RKO (cell line): ENCODE measurements at regions not wholly inside any gene's neighbourhood (a gene's known extent, or its start where the extent isn't known, plus 50 kb on each side); places are given as distances from the start of the nearest gene placed in this dataset.

Experiments used
- DNase-seq: peaks from one replicate; pipeline ENCODE4 v3.0.0-alpha.2; 2016; ENCODE audit warnings: low spot score

- no peak for DNase-seq
Observed at GRCh38 chr5:128667152-128667551, 129.1 kb upstream of the FBN2 start.

GRCh38 chr5:128667751-128668150, 129.7 kb upstream of the FBN2 start:
- DNase-seq = no peak

- no peak for DNase-seq
Observed at GRCh38 chr5:128668921-128669320, 130.9 kb upstream of the FBN2 start.

- no peak for DNase-seq
Observed at GRCh38 chr5:128669803-128670202, 131.8 kb upstream of the FBN2 start.

GRCh38 chr5:128671943-128672342, 133.9 kb upstream of the FBN2 start:
- DNase-seq = no peak

DNA sequence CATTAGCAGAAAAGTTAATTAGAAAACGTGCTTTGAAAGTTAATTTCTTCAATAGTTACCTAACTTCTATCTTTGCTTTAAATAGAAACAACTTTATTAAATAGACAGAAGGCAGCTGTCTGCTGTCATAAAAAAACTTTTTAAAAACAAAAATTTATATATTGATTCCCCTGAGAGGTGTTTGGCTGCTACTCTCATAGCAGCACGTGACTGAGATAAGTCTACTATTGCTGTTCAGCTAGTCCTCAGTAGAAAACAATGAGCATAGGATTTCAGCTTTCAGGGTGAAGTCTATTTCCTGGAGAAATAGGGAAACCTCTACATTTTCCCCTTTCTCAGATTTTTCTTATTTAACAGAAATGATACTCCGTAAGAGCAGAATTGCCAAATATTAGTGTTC, 135.0 kb upstream of the FBN2 start:
- no peak for DNase-seq

- no peak for DNase-seq
Observed at GRCh38 chr5:128673411-128673957, 135.4 kb upstream of the FBN2 start.

DNA sequence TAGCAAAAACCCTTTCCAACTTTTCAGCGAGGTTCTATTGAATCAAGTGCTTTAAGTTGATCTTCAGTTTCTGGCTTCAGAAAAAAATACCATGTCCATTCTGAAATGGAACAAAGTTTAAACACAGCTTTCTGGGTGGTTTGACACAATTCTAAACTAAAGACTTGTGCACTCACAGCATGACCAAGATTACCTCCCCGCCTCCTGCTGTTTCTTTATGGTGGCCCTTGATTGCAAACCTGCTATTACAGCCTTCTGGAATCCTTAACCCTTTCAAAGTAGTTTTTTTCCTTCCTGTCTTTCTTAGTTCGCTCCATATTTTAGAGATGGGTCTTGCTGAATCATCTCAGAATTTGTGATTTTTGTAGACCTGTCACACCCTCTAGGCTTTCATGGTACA, 135.9 kb upstream of the FBN2 start:
- no peak for DNase-seq

DNA sequence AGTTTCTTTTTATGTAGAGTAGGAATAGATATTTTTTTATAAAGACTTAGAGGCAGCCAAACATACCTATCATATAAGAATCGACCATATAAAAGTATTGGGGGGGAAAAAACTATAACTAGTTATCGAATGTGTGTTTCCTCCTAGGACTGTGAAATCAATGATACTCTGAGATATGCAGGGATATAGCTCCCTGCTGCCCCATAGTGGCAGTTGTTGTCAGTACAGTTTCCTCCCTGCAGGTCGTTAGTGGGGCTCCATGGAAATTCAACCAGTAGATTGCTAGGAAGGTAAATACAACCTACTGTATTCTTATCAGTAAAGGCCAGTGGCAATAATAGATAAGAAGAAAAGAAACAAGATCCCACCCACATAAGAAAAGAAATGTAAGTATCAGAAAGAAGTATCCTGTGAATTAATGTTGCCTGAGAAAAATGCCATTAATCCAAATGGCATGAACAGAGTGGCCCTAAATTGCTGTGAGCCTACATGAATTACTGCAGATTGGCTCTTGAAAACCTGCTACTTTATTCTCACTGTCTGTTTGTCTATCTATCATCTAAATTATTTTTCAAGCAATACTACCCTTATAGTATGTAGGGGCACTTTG, 136.9 kb upstream of the FBN2 start:
- DNase-seq = peak; percentile 49

- no peak for DNase-seq
Observed at GRCh38 chr5:128681096-128681495, 143.1 kb upstream of the FBN2 start.

DNA sequence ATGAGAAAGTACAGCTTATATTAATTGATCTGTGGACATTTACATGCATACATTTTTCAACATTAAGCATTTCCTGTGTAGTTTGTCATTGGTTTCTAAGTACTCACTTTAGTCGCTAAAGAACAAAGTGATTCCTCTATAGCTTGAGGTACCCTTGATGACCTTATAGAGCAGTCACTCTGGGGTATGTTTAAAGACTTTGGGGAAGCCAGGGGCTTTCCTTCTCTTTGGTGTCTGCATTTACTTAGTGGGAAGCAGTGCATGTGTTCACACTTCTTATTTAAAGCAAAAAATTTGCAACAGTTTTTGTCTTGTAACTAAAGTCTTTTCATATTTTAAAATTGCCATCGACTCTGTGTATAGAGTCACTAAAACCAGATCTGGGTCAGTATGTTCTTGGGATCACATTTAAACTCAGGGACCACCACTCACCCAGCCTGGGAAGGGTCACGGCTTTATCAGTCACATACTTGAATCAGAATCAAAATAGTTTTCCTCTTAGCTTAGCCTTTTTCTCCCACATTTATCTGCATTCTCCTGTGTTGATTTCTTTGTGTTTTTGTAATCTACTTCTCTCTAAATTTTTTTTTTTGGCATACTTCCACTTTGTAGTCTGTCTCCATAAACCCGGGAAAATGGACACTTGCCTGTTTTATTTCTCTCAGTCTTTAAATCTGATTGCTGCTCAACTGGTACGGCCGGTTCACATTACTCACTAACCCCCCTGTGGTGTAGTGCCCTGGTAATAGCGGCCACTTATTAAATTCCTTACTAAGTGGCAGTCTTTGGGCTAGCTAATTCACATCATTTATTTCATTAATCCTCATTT, 143.9 kb upstream of the FBN2 start:
- no peak for DNase-seq

DNA sequence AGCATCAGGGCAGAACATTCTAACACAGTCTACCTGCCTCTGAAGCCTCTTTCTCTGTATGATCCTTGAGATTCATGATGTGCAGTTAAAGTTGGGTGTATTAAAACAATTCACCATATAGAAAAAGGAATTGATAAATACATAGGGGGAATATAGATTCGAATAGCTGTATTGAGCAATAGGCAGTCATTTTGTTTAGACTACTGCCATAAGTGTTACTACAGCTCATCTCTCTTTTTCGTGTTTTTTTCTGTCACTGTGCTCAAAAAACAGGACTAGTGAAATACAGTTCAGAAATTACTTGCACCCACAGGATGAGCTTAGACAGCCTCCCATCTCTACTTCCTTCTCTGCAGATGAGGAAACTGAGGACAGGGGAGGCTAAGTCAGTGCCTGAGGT, 144.6 kb upstream of the FBN2 start:
- no peak for DNase-seq

GRCh38 chr5:128684961-128685360, 146.9 kb upstream of the FBN2 start:
- no peak for DNase-seq

- DNase-seq = no peak
Observed at GRCh38 chr5:128687930-128688329, 149.9 kb upstream of the FBN2 start.

DNA sequence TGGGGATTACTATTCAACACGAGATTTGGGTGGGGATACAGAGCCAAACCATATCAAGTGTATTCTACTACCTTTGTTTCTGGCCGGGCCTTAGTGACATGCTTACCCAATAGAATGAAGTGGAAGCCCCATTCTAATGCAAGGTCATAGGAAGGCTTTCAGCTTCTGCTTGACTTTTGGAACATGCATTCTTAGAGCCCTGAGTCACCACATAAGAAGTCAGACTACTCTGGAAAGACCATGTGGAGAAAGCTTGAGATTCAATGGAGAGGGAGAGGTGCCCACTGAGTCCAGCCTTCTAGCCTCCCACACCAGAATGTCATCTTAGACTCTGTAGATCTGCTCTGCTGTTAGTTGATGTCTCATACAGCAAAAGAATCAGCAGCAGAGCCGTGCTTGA, 155.7 kb upstream of the FBN2 start:
- no peak for DNase-seq

- DNase-seq = peak; percentile 4
Observed at GRCh38 chr5:128695791-128696530, 157.9 kb upstream of the FBN2 start.

DNA sequence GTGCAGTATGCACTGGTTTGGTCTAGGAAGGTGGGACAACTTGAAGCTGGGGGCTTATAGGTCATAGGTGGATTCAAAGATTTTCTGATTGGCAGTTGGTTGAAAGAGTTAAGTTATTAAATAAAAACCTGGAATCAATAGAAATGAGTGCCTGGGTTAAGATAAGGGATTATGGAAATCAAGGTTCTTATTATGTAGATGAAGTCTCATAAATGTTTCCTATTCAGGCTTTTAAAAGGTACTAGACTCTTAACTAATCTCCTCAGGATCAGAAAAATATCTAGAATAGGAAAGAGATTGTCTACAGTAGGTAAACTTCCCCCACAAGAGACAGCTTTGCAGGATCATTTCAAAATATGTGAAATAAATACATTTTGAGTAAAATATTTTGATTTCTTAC, 163.3 kb upstream of the FBN2 start:
- no peak for DNase-seq

DNA sequence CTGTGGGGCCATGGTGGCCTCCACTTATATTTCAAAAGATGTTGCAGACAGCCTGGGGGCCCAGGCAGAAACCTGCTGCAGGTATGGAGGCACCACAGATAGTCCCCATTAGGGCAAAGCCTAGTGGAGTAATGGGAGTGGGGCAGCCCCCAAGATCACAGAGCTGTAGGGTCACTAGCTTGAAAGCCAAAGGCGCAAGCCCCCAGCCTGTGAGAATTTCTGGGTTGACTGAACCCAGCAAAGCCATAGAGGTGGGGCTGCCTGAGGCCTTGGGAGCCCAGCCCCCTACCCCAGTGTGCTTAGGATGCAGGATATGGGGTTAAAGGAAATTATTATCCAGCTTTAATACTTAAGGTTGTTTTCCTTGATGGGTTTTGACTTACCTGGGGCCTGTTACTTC, 165.3 kb upstream of the FBN2 start:
- no peak for DNase-seq

- no peak for DNase-seq
Observed at GRCh38 chr5:128706269-128706668, 168.2 kb upstream of the FBN2 start.

DNA sequence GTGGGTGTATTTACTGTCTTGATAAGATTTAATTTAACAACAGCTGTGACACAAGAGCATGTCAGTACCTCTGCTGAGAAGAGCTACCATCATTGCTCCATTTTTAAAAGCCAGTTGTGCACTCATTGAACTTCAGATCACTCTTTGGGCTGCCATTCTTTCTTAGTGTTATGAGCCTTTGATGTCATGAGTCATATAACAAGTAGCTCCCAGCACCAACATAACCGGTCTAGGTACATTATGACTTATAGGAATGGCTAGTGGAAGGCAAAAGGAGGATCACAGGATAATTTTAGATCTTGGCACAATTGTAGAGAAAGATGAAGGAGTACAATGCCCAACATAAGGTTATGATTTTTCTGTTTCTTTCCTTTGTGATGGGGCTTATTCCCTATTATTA, 170.8 kb upstream of the FBN2 start:
- DNase-seq = no peak

DNA sequence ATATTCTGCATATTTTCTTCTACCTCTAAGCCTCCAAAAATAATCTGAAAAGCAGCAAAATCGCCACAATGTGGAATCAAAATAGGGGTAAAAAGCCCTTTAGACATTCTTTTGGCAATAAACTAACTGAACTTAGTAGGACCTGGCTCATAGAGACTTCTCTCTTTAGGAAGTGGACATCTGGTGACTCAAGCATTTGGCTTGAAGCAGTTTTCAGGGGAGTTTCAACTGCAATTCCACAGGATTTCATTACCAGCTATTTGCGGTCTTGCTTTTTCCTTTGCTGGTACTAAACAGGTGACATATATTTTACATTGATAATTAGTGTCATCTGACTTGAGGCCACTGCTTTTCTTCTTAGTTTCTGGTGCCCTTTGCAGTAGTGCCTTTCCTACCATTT, 173.2 kb upstream of the FBN2 start:
- no peak for DNase-seq

DNA sequence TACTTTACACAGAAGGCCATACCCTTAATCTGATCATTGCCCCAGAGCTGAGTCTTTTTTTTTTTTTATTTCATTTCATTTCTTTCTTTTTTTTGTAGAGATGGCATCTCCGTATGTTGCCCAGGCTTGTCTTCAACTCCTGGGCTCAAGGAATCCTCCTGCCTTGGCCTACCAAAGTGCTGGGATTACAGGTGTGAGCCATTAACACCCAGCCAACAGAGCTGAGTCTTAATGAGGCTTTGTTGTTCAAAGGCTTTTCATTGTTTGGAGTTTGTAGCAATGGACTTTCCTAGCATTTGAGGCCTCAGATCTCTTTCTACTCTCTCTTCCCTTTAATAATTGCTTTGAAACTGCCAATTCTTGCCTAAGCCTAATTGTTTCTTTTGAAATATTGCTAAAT, 176.5 kb upstream of the FBN2 start:
- DNase-seq = no peak

GRCh38 chr5:128722551-128722950, 184.5 kb upstream of the FBN2 start:
- DNase-seq = no peak
